GM12891 (cell line): ENCODE measurements at regions not wholly inside any gene's neighbourhood (a gene's known extent, or its start where the extent isn't known, plus 50 kb on each side); places are given as distances from the start of the nearest gene placed in this dataset.

Source experiments
- PAX5 ChIP-seq: IDR thresholded peaks from 2 replicates; pipeline ENCODE4 v1.6.1; 2011; ENCODE audit warnings: low read length, moderate library complexity, mild to moderate bottlenecking; ENCODE audit not compliant: insufficient read depth, severe bottlenecking
- POLR2A ChIP-seq: IDR thresholded peaks from 2 replicates; pipeline ENCODE4 v1.6.1; 2011; ENCODE audit warnings: low read depth, low read length, control low read depth
- POLR2AphosphoS5 ChIP-seq: IDR thresholded peaks from 2 replicates; pipeline ENCODE4 v1.6.1; 2011; ENCODE audit warnings: low read depth, low read length, control low read depth
- SPI1 ChIP-seq: IDR thresholded peaks from 2 replicates; pipeline ENCODE4 v1.6.1; 2011; ENCODE audit warnings: low read depth, low read length, control low read depth
- TAF1 ChIP-seq: IDR thresholded peaks from 2 replicates; pipeline ENCODE4 v1.6.1; 2011; ENCODE audit warnings: low read depth, low read length, control low read depth

- no peak for TF ChIP-seq POLR2AphosphoS5
- TF ChIP-seq POLR2A: no peak
- TF ChIP-seq SPI1: no peak
- no peak for TF ChIP-seq TAF1
- TF ChIP-seq PAX5: no peak
These were observed 210.0 kb downstream of the MAP2K4 start for GRCh38 chr17:12230481-12231354.
